OCI-LY1 (cell line): ENCODE measurements at regions not wholly inside any gene's neighbourhood (a gene's known extent, or its start where the extent isn't known, plus 50 kb on each side); places are given as distances from the start of the nearest gene placed in this dataset.

ENCODE experiments used
- H2AFZ ChIP-seq: fragments of 200-600 bp; sonication (generic), shearing (Covaris generic); 2 replicates; pipeline ENCODE4 v1.6.0; 2014; ENCODE audit warnings: antibody characterized with exemption, mild to moderate bottlenecking, low read length
- H3F3A ChIP-seq: fragments of 200-600 bp; sonication (generic), shearing (Covaris generic); 2 replicates; pipeline ENCODE4 v1.6.0; 2014; ENCODE audit warnings: mild to moderate bottlenecking, antibody characterized with exemption, low read length, moderate library complexity; ENCODE audit not compliant: insufficient read depth
- H3K27ac ChIP-seq: fragments of 200-600 bp; sonication (generic); 2 replicates; pipeline ENCODE4 v1.5.1; 2014; ENCODE audit warnings: low read length, mixed run types, mild to moderate bottlenecking, low read depth; ENCODE audit not compliant: poor library complexity, severe bottlenecking
- H3K27me3 ChIP-seq: fragments of 200-600 bp; sonication (generic); 2 replicates; pipeline ENCODE4 v1.6.0; 2014; ENCODE audit warnings: antibody characterized with exemption, mild to moderate bottlenecking, low read length, moderate library complexity; ENCODE audit not compliant: insufficient read depth
- H3K36me3 ChIP-seq: fragments of 200-600 bp; sonication (generic); 2 replicates; pipeline ENCODE4 v1.6.1; 2014; ENCODE audit warnings: mild to moderate bottlenecking, antibody characterized with exemption, low read length, moderate library complexity, mixed read lengths; ENCODE audit not compliant: insufficient read depth
- H3K4me1 ChIP-seq: fragments of 200-600 bp; sonication (generic); 2 replicates; pipeline ENCODE4 v1.5.1; 2014; ENCODE audit warnings: mild to moderate bottlenecking, low read length, moderate library complexity; ENCODE audit not compliant: insufficient read depth, severe bottlenecking
- H3K4me2 ChIP-seq: fragments of 200-600 bp; sonication (generic), shearing (Covaris generic); 2 replicates; pipeline ENCODE4 v1.6.1; 2014; ENCODE audit warnings: low read length
- H3K4me3 ChIP-seq: fragments of 200-600 bp; sonication (generic); 2 replicates; pipeline ENCODE4 v1.5.1; 2014; ENCODE audit warnings: low read length, low read depth, mild to moderate bottlenecking, mixed read lengths; ENCODE audit not compliant: poor library complexity, severe bottlenecking
- H3K79me2 ChIP-seq: fragments of 200-600 bp; shearing (Covaris generic); 2 replicates; pipeline ENCODE4 v1.6.1; 2016; ENCODE audit warnings: mixed run types, low read length, mixed read lengths; ENCODE audit not compliant: insufficient read depth
- H3K9ac ChIP-seq: fragments of 200-600 bp; sonication (generic), shearing (Covaris generic); 2 replicates; pipeline ENCODE4 v1.6.1; 2014; ENCODE audit warnings: mild to moderate bottlenecking, low read length, mixed read lengths
- H3K9me2 ChIP-seq: fragments of 200-600 bp; sonication (generic), shearing (Covaris generic); 2 replicates; pipeline ENCODE4 v1.6.1; 2014; ENCODE audit warnings: low read depth, mild to moderate bottlenecking, low read length, mixed read lengths
- H3K9me3 ChIP-seq: fragments of 200-600 bp; shearing (Covaris generic); 2 replicates; pipeline ENCODE4 v1.6.1; 2014; ENCODE audit warnings: low read length, mixed read lengths
- H4K20me1 ChIP-seq: fragments of 200-600 bp; sonication (generic), shearing (Covaris generic); 2 replicates; pipeline ENCODE4 v1.6.0; 2016; ENCODE audit warnings: mild to moderate bottlenecking, low read length; ENCODE audit not compliant: insufficient read depth
- EZH2 ChIP-seq: fragments of 200-600 bp; sonication (generic), shearing (Covaris generic); IDR thresholded peaks from 2 replicates; pipeline ENCODE4 v1.8.0; 2017; ENCODE audit warnings: borderline replicate concordance, mixed run types, mild to moderate bottlenecking, antibody characterized with exemption, low read length, moderate library complexity, mixed read lengths
- TF ChIP-seq, protein P1 (sequence below): fragments of 200-600 bp; sonication (generic), shearing (Covaris generic); IDR thresholded peaks from 2 replicates; pipeline ENCODE4 v1.5.1; 2017; ENCODE audit warnings: mild to moderate bottlenecking, antibody characterized with exemption, low read length, moderate library complexity, mixed read lengths

GRCh38 chr18:78727877-78728783 is 251.5 kb upstream of the SALL3 start:
- no peak for TF ChIP-seq EZH2
- TF ChIP-seq, protein P1, sequence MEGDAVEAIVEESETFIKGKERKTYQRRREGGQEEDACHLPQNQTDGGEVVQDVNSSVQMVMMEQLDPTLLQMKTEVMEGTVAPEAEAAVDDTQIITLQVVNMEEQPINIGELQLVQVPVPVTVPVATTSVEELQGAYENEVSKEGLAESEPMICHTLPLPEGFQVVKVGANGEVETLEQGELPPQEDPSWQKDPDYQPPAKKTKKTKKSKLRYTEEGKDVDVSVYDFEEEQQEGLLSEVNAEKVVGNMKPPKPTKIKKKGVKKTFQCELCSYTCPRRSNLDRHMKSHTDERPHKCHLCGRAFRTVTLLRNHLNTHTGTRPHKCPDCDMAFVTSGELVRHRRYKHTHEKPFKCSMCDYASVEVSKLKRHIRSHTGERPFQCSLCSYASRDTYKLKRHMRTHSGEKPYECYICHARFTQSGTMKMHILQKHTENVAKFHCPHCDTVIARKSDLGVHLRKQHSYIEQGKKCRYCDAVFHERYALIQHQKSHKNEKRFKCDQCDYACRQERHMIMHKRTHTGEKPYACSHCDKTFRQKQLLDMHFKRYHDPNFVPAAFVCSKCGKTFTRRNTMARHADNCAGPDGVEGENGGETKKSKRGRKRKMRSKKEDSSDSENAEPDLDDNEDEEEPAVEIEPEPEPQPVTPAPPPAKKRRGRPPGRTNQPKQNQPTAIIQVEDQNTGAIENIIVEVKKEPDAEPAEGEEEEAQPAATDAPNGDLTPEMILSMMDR: no peak
- Histone ChIP-seq H3K9ac (no peak overlapping the region), H3F3A (no peaks in the 10 kb centered on the region), H2AFZ (no peak overlapping the region), H3K9me2 (no peaks in the 10 kb centered on the region), H3K36me3 (no peaks in the 10 kb centered on the region), H3K4me1 (no peaks in the 10 kb centered on the region), H3K4me2 (no peak overlapping the region), H3K9me3 (no peaks in the 10 kb centered on the region), H3K27ac (no peak overlapping the region), H4K20me1 (no peaks in the 10 kb centered on the region), H3K4me3 (no peak overlapping the region), H3K27me3 (no peaks in the 10 kb centered on the region), H3K79me2 (no peaks in the 10 kb centered on the region)

- Histone ChIP-seq H3K4me3 (no peak overlapping the region), H3K27me3 (no peaks in the 10 kb centered on the region)
Observed at GRCh38 chr18:78728784-78729467, 250.7 kb upstream of the SALL3 start.

GRCh38 chr18:78730546-78730945 is 249.1 kb upstream of the SALL3 start:
- no peaks in the 10 kb centered on the region for H3K79me2 ChIP-seq
- H4K20me1 ChIP-seq: no peaks in the 10 kb centered on the region
- H3K4me3 ChIP-seq: no peak overlapping the region
- H3K36me3 ChIP-seq: no peaks in the 10 kb centered on the region
- H3K9ac ChIP-seq: no peak overlapping the region
- H3K9me2 ChIP-seq: no peaks in the 10 kb centered on the region
- no peaks in the 10 kb centered on the region for H3F3A ChIP-seq
- H3K9me3 ChIP-seq: no peaks in the 10 kb centered on the region
- no peaks in the 10 kb centered on the region for H3K27me3 ChIP-seq
- TF ChIP-seq EZH2: no peak
- TF ChIP-seq, protein P1: no peak
- H3K4me1 ChIP-seq: no peaks in the 10 kb centered on the region
- no peak overlapping the region for H3K4me2 ChIP-seq
- no peak overlapping the region for H3K27ac ChIP-seq
- H2AFZ ChIP-seq: no peak overlapping the region

More at GRCh38 chr18:78728784-78729467, 250.7 kb upstream of the SALL3 start:
- no peak overlapping the region for H3K9ac ChIP-seq
- H3K4me1 ChIP-seq: no peaks in the 10 kb centered on the region
- no peaks in the 10 kb centered on the region for H4K20me1 ChIP-seq
- H3K27ac ChIP-seq: no peak overlapping the region
- H3K79me2 ChIP-seq: no peaks in the 10 kb centered on the region
- H2AFZ ChIP-seq: no peak overlapping the region
- no peak for TF ChIP-seq EZH2
- TF ChIP-seq, protein P1: no peak
- H3K9me3 ChIP-seq: no peaks in the 10 kb centered on the region
- no peak overlapping the region for H3K4me2 ChIP-seq
- H3F3A ChIP-seq: no peaks in the 10 kb centered on the region
- no peaks in the 10 kb centered on the region for H3K9me2 ChIP-seq
- no peaks in the 10 kb centered on the region for H3K36me3 ChIP-seq
